ENCODE measurements at regions not wholly inside any gene's neighbourhood (a gene's known extent, or its start where the extent isn't known, plus 50 kb on each side); places are given as distances from the start of the nearest gene placed in this dataset.
A peak's percentile ranks its signal among the peaks of the same experiment; 100 is the strongest.
"Not testable (repeated sequence)": the region's sequence is repeated elsewhere in the genome, so short reads cannot be mapped to it uniquely, and the experiment has no call there.

DNA sequence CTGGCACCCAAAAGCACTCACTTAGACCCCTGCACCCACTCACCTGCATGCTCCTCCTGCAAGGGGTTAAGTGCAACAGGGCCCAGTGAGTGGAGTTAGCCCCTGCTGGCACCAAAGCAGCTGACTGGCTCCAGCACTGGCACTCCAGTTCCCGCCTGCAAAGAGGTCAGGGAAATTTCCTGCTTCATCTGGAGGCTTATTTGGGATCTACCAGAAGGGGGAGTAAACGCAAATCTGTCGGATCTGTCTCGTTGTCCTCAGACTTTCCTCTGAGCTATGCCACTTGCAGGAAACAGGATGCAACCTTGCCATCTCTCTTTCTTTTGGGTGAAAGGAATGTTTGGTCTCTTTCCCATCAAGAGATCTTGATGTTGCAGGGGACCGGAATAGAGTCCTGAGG lies 435.6 kb downstream of the PCDH10 start:
- no peak for FAIRE-seq

DNA sequence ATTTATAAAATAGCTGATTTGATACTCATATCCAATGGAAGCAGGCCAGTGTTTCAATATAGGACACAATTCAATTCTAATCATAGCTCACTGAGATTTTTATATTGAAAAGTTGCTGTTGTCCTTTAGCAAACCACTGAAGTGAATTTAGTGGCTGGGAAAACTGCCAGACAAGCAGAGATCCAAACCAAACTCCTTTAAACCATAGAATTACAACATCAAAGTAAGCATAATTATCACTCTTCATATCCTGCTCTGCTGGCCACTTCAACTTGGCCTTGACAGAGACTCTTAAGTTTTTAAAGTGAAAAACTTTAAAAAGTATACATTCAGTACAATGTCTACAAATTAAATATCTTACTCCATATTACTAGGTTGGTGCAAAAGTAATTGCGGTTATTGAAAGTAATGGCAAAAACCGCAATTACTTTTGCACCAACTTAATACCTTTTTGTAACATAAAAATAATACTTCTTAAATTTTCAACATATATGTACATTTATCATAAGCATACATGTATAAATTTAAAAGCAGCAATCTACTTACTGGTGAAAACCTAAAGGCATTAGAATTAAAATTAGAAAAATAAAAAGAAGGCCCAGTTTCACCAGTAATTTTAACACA lies 433.0 kb downstream of the PCDH10 start:
- FAIRE-seq, result no peak

DNA sequence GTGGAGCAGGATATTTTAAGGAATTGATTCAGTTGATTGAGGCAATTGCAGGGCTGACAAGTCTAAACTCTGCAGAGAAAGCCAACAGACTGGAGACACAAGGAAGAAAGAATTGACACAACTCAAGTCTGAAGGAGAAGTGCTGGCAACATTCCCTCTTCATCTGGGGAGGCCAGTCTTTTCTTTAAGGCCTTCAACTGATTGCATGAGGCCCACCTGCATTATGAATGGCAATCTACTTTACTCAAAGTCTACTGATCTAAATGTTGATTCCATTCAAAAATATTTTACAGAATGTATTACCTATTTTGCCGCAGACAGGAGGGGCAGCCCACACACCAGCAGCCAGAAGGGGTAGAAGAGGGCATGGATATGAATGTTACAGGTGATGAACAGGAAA lies 425.2 kb downstream of the PCDH10 start:
- no peak for FAIRE-seq

DNA sequence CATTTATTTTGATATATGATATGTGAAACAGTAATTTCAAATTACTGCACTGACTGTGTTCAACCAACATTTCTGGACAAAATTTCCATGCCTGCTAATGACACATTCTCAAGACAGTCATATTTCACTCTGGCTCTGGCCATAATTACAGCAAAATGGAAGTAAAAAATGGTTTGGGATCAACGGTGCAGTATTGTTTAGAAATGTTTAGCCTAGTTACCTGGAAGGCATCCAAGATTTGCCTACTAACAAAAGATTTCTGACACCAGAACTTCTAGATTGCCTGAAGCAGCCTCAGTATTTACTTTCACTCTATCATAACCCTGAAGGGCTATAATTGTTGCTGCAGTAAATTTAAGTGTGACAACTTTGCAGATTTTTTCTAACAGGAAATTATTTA lies 416.3 kb downstream of the PCDH10 start:
- no peak for FAIRE-seq

DNA sequence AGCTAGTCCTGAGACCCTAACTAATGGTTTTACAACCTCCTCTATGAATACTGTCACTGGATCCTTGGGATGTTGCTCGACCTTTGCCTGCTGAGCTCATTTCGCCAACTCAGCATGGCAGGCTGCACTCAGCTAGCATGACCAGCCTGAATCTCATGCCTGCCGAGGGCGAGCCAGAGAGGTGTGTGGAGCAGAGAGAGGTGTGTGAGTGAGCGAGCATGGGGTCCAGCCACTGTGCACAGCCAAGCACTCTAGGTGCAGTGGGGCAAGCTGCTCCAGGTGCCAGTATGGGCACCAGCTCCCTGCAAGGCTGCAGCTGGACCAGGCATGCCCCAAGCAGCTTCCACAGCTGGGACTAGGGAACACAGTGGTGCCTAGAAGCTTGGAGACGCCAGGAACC lies 410.9 kb downstream of the PCDH10 start:
- no peak for FAIRE-seq

DNA sequence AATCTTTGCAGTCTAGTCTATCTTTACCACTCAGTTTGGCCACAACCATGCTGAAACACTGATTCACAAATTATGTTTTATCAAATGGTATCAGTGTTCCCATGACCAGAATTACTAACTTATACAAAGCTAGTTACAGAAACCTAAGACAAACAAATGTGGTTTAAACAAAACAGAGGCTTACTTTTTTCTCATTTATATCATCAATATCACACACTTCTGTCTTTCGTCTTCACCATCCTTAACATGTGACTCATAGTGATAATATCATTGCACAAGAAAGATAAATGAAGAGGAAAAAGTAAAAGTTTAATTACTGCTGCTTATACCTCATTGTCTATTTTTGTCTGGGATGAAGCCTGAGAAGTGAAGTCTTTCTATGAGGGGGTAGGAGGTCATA lies 406.6 kb downstream of the PCDH10 start:
- FAIRE-seq, result no peak

DNA sequence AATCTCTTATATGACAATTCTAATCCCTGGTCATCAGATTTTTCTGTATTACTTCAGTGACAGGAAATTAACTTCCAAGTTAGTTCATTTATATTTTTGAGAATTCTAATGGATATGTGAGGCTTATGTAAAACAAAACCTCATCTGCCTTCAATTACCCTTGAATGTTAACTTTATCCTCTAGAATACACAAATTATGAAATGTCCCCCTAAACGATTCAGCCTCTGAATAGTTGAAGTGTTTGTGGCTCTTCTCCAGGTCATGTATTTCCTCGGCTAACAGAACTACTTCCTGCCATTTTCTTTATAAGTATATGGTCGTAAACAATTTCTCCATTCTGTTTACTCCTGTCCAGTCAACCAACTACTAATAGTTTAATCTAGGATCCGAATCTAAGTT lies 401.3 kb downstream of the PCDH10 start:
- FAIRE-seq, result no peak

DNA sequence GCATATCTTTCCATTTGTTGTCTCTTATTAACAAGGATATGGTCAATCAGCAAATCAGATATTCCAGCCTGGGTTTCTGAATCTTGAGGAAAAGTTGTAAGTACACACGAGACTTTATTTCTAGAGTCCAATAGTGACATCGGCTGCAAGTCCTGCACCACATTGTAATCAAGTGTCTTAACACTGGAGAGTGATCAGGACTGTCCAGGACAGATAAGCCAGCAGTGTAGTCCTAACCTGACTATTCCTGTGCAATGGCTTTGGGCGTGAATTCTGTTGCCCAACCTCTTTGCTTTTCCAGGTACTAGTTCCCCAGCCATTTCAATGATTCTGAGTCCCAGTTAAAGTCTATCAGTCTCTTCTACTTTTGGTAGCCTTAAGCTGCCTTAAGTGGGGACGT lies 395.0 kb downstream of the PCDH10 start:
- FAIRE-seq, result no peak

DNA sequence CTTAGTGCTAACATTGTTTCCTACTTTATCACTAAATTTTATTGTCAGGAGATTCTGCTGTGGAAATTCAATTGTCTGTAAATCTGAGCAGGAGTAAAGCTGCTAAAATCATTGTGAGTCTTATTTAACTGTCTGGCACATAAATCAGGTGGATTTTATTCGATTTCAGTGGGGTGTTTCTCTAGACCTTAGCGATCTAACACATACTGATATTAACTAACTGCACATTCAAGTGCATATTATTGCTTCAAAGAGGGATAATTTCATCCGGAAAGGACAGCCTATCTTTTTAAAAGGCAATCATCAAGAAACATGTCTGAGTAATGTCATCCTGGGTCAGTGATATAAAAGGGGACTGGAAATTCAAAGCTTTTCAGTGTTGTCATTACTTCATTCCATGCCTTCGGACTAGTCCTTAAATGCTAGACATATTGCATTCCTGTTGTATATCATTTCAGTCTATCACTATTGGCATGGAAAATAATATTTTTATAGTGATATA lies 388.7 kb downstream of the PCDH10 start:
- FAIRE-seq, result no peak

DNA sequence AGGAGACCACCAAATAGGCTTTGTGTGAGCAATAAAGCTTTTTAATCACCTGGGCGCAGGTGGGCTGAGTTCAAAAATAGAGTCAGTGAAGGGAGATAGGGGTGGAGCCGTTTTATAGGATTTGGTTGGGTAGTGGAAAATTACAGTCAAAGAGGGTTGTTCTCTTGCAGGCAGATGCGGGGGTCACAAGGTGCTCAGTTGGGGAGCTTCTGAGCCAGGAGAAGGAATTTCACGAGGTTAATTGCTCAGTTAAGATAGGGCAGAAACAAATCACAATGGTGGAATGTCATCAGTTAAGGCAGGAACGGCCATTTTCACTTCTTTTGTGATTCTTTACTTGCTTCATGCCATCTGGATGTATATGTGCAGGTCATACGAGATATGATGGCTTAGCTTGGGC lies 385.1 kb downstream of the PCDH10 start:
- FAIRE-seq, result not testable (repeated sequence)

DNA sequence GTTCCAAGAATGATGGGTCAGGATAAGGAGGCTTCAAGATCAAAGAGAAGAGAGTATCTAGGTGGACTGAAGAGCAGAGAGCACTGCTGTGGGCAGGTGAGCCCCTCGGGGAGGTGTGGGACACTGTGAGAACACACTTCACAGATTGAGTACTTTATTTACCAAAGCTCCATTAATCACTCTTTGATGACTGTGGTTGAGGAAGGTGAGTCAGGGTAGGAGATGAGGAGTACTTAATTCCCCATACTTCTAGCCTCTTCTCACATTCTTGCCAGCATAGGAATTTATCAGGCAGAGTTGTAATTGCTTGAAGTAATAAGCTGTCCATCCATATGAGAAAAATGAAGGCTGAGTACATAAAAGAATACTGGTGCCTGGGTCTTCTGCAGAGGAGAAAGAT lies 375.3 kb downstream of the PCDH10 start:
- no peak for FAIRE-seq

DNA sequence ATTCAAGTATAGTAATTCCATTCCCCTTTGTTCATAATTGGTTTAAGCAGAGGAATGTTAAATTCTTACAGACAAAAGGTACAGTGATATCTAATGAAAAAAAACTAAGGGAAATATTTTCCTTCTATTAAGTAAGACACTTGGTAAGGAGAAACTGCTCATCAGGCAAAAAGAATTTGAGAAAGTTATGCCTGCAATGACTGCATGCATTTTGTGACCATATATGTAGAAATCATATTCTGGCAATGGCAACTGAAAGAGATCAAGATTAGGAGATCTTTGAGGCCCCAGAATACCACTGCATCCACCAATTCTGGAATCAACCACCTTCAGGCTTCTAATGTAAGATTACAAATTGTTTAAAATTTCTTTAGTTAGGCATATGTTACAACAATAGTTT lies 364.8 kb downstream of the PCDH10 start:
- no peak for FAIRE-seq

DNA sequence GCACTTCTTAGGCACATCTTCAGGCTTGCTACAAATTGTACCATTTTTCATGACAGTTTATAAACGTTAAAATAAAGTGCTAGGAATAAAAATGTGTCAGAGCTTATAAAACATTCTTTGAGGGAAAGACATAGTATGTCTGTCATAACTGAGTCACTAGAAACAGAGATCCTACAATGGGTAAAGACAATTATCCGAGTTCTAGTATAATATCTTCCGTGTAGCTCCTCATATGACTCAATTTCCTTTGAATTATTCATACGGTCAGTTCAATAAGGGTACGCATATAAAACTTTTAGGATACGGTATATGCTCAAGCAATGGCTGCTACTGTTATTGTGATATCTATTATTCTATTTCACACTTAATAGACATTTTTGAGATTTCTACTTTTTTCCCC lies 349.1 kb downstream of the PCDH10 start:
- no peak for FAIRE-seq

DNA sequence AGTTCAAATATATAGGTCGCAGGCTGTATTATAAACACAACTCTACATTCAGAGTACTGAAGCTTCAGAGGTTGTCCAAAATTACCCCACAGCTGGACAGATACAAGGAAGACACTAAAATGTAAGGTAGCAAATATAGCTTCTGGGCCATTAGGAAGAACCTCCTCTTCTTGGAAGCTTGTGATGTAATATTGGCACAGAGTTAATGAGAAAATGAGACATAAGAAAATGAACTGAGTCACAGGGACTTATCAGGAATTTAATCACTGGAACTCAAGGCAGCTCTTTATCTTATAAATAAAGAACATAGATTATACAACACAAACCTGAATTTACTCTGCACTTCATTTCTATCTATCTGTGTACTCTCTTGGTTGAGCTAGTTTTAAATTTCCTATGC lies 344.7 kb downstream of the PCDH10 start:
- FAIRE-seq, result no peak

DNA sequence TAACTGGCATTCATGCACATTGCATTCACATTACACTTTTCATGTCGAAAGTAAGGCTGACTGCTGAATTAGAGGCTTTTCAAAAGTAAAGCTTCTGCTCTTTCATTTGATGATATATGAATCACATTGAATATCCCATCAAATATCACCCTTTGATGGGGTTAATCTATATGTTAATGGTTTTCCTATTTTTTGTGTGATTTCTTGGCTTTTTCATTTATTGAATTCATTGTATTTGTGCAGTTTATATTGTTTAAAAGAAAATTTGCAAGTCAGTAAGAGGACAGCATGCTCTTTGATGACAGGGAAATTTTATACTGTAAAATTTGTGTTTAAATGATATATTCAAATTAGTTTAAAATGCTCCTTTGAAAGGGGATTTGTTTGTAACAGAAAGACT lies 344.1 kb downstream of the PCDH10 start:
- no peak for FAIRE-seq

DNA sequence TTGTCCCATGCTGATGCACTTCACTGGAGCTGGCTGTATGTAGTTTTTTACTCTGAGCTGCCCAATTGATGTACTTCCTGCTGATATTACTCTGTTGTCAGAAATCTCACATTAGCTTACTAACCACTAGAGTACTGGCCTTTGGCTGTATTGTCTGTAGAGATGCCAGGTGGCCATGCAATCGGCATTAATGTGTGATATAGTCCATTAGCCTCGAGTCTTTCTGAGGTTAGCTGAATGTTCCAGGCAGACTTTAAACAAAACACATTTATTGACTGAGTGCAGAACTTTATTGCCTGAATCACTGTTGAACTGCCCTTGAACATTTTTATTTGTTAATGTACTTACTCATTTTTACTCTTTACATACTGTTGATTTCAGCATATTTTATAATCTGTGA lies 335.2 kb downstream of the PCDH10 start:
- FAIRE-seq, result no peak

DNA sequence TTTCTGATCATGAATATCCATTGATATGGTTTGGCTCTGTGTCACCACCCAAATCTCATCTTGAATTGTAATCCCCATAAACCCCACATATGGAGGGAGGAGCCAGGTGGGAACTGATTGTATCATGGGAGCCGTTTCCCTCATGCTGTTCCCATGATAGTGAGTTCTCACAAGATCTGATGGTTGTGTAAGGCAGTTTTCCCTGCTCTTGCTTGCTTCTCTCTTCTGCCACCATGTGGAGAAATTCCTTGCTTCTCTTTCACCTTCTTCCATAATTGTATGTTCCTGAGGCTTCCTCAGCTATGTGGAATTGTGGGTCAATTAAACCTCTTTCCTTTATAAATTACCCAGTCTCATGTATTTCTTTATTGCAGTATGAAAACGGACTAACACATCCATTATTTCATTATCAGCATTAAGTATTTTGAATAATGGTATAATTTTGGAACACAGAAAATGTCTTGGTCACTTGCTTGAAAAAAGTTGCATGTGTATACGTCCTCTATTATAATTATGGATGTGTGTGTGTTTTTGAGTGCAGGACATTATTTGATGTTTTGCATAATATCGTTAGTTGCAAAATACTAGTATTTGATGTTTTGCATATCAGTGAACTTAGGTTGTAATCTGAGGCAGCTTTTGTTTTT lies 334.6 kb downstream of the PCDH10 start:
- peak; percentile 15 for FAIRE-seq

DNA sequence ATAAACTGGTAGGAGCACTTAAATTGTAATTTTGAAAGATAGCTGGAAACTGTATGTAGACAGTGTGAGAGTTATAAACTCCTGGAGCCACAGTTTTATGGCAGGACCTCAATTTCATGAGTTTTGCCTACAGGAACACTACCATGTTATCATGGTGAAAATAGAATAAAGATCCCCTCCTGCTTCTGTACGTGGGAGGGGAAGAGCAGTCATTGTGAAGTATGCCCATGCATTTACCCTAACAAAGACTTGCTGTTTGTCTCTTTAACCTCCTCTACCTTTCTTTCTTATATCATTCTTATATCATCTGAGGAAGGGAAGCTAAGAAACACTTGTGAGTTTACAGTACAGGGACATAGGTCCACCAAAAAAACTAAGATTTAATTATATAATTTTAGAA lies 327.0 kb downstream of the PCDH10 start:
- FAIRE-seq, result no peak

DNA sequence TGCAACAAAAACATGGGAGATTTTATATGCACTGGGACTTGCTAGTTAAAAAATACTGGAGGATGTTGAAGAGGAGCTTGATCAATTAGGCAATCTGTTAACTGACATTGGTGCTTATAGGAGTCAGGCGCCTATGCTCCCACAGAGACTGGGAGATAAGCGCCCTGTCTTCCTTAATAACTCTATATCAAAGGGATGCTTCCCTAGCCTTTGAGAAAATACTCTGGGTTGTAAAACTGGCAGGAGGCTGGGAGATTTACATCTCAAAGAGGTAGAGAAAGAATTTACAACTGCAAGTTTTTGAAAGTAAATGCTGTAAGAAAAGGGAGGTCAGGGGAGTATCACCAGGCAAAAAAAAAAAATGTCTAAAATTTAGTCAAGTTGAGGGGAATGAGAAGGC lies 325.4 kb downstream of the PCDH10 start:
- no peak for FAIRE-seq

DNA sequence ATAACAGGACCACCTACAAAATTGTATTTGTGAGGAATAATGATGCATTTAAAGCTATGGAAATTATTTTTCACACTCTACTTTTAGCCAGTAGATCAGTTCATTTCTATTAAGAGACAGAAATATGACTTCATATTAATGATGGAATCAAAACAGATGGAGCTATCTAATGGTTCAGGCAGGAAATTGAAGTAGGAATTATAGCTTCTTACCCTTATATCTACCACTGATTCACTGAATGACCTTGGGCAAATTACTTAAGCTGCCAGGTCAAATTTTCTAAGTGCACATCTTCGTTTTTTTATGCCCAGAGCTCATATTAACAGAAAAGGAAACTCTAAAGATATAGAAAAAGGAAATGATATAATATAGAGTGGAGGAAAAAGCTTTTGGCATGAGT lies 323.1 kb downstream of the PCDH10 start:
- no peak for FAIRE-seq

DNA sequence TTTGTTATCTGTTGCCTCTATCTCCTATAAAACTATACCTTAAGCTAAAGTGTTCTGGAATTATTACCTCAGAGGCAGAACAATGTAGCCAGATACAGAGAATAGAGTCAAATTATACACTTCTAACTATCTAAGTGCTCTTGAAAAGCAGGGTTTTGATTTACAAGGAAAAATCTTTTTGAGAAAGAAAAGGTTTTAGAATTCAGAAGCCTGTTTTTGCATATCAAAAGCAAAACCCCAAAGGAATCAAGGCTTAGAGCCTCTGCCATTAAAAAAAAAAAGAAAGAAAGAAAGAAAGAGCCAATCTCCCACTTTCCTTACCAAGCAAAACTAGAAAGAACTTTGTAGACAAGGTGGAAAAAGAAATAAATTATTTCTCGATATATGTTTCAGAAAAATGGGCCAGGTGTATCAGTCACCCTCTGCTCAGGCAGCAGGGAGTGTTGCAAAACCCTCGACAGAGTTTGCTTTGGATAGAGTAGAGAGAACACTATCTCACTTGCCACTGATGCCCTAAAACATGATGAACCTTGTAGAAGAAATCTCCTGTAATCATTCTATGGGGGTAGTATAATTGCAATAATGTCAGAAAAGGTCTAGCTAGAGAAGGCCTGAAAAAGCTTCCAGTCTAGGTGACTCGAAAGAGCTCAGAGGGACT lies 318.3 kb downstream of the PCDH10 start:
- no peak for FAIRE-seq

DNA sequence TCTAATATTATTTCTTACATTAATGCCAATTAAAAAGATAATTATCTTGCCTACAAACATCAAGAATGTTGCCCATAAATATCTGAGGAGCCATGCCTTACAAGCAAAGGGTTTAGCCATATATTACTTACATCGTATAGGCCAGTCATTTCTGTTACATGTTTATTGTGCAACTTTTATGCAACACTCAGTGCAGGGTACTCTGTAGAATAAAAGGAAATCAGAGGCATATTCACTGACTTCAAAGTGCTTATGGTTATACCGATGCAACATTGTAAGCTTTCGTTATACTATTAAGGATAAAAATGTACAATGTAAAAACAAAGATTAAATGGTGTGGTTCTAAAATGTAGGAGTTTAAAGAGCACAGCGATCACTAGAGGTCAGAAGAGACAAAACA lies 315.9 kb downstream of the PCDH10 start:
- no peak for FAIRE-seq

DNA sequence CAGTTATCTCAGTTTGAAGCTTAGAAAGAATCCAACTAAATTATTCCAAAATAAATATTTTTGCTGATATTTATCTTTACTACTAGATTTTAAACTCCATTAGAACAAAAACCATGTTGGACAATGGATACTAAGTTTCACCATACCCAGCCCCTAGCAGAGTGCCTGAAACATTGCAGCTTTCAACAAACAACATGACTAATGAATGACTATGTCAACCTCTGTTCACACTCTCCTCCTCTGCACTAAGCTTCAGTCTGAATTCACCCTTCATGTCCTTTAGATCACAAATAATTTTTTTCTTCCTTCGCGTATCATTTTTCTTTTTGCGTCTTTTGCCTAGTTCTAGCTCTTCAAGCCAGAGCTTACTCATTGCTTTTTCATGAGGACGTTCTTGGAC lies 315.2 kb downstream of the PCDH10 start:
- FAIRE-seq, result no peak

DNA sequence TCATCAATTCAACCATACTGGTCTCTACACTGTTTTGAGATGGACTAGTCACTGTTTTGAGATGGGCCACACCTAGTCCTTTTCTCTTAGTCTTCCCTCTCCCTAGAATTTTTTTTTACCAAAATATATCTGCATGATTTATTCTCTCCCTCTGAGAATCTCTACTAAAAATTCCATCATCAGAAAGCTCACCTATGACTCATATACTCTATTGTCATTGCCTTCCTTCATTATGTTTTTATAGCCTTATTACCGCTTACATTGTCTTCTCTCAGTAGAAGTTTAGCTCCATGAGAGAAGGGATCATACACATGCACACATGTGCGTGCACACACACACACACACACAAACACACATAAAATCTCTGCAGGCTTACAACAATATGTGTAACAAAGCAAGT lies 303.6 kb downstream of the PCDH10 start:
- FAIRE-seq, result no peak

DNA sequence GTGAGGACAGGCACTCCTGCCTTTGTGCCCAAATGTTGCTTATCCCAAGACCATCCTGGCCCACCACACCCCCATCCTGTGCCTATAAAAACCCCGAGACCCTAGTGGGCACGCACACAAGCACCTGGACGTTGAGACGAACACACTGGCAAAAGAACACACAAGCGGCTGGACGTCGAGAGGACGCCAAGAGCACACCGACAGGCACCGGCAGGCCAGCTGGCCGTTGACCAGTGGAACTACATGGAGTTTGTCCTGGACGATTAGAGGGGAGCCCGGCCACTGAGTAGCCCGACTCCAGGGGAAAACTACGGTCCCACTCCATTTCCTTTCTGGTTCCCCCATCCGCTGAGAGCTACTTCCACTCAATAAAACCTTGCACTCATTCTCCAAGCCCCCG lies 301.7 kb downstream of the PCDH10 start:
- no peak for FAIRE-seq

Data from TTC549 (cell line).